NOMO-1 treated with DMSO at 0.1 percent for 48 hours (cell line): ENCODE measurements at regions not wholly inside any gene's neighbourhood (a gene's known extent, or its start where the extent isn't known, plus 50 kb on each side); places are given as distances from the start of the nearest gene placed in this dataset.

Experiments
- DNase-seq: peaks from one replicate; lab custom pipeline; 2025; ENCODE audit not compliant: unreplicated experiment; lab: John Stamatoyannopoulos, UW

DNA sequence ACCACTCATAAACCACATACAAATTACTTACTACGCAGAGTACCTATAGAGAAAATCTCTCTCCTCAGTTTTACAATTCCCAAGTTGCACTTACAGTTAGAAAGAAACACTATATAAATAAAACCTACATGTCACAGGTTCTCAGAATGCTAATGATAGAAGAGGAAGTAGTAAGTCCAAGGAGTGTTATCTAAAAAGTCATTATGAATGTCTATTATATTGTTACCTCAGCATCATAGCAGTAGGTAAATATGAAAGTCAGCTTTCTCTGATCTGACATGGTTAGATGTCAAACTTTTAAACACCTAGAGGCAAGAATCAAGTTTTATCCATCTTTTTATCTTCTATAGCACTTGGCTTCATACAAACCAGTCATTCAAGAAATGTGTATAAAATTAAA, 163.2 kb upstream of the FAM241A start:
- DNase-seq, result no peak

DNA sequence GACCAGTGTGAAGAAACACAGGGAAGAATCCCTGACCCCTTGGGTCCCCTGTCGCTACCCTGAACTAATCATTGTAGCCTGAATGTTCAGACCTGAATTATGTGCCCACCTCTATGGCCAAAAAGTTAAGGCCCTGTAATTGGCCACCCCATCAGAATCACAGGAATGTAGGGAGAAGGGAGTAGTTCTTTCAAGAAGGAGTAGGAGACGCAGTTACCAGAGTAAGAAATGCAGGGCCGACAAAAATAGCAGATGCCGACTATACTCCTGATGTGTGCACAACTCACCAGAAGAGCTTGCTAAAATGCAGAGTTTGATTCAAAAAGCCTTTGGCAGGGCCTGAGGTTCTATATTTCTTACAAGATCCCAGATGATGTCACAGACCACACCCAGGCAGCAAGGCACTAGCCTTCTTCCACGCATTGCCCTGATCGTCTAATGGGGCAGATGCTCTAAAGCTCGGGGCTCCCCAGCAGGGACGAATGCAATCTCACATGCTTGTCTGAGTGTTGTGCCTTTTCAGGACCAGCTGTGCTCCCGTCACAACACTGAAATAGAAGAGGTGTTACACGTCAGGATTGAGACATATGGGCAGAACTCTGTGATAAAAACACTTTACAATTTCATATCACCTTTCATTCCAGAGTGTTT, 161.0 kb upstream of the FAM241A start:
- no peak for DNase-seq

DNA sequence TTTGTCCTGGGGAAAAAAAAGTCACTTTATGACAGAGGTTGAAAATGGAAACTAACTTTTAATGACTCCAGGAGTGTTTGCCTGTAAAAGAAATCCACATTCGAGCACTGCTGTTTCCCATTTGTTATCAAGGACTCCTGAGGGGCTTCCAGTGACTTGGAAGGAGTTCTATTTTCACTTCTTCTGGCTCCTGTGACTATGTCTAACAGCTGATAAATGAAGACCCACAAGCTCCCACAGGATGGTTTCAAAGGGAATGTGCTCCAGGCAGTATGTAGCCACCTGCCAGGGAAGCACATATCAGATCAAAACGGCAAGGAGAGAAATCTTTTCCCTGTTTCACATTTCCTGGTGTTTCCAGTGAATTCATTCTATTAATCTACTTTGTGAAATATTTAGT, 159.8 kb upstream of the FAM241A start:
- no peak for DNase-seq

DNA sequence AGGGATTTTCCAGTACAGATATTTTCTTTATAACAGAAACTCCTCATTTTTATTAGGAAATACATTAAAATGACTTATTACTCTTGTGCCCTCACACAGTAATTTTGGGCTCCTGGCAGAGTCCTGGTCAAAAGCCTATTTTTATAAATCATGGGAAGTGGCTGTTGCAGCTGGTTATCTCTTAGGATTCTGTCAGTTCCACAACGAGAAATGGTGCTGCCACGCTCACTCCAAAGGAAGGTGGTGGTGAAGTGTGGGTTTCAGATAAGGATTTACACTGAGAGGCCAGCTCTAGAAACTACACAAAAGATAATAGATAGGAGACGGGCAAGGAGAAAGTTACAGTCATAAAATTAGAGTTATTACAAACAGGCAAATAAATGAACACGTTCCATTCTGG, 159.2 kb upstream of the FAM241A start:
- DNase-seq, result no peak

DNA sequence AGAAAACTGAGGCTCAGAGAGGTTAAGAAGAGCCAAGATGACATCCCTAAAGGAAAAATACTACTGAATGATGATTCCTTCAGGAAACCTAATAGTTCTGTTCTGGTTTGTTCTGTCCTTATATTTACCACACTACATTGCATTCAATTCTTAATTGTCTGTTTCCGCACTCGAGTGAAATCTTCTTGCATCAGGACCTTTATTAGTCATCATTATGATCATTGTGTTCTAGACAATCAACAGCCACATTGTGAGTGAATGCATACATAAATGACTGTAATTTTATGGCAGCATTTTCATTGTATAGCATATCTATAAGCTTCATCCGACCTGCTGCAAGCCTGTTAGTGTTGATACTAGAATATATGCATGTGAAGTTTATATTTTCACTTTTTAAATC, 156.7 kb upstream of the FAM241A start:
- no peak for DNase-seq

DNA sequence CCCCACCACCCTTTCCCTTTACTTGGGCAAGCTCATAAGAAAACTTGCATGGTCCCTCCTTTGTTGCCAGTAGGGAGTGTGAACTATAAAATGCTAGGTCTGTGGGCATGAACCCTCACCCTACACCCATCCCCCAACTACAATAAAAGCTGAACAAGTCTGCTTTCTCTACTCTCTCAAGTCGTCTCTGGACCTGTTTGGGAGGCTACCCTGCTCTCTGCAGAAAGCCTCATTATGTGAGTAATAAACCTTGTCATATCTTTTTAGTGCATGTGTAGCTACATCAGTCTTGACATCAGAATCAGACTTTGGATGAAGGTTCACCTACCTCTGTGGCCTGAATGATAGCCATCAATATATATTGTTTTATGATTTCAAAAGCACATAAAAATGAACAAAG, 155.4 kb upstream of the FAM241A start:
- no peak for DNase-seq

DNA sequence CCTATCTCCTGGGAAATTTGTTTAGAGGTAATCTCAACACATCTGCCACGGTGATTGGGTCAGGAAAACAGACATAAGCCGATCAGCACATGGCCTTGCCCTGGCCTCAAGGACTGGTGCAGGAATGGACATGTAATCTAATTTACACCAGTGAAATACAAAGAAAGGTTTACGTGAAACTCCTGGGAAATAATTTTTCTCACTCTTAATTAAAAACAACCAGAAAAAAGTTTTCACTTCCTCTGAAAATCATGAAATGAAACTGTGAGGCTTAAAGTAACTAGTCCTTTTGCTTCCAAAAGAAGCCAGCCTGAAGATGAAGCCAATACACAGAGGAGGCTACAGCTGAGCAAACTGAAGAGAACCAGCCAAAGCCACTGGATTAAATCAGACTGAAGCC, 154.1 kb upstream of the FAM241A start:
- peak; percentile 62 for DNase-seq

DNA sequence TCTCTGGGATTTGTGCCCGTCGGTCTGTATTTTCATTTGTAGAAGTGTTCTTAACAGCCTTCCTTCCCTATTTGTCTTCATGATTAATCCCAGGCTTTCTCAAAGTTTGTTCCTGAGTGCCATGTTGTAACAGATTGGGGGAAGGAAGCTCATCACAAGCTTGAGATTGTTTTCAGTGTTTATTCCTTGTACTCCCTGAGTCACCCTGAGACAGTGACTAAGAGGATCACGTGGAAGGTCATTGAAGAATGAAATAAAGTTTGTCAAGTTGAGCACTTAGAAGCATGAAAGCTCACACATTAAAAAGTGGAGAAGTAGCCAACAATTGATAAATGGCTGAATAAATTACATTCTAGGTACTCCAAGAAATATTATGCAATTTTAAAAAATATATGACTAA, 153.5 kb upstream of the FAM241A start:
- peak; percentile 50 for DNase-seq

DNA sequence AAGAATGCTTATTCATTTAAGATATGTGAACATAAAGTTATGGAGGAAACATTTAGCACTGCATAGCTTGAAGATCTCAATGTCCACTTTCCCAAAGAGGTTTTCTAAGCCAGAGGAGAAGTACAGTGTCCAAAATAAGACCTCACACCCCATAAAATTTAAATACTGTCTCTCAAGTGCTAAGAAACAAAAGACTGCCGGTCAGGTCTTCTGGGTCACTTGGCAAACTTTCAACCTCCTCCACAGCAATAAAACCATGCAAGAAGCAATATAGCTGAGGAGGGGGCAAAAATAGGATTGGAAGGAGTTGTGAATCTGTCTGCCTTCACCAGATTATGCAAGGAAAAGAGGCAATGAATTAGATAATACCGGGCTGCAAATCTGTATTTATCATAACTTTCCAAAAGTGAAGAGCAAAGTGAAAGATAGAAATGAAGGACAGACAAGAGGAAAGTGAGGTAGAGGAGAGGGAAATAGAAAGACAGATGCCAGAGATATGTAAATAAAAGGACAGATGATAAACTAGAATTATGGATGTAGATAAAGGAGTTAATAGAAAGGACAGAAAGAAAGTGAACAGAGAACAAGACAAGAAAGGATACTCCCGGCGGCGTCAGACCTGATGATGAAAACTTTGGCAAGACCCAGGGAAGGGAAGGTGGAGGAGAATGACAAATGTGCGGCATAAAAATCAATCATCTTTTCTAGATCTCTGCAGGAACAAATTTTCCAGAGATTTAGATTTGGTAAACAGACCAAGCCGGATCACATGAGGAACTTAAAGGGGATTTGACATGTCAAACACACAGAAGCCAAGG, 152.7 kb upstream of the FAM241A start:
- DNase-seq, result no peak

DNA sequence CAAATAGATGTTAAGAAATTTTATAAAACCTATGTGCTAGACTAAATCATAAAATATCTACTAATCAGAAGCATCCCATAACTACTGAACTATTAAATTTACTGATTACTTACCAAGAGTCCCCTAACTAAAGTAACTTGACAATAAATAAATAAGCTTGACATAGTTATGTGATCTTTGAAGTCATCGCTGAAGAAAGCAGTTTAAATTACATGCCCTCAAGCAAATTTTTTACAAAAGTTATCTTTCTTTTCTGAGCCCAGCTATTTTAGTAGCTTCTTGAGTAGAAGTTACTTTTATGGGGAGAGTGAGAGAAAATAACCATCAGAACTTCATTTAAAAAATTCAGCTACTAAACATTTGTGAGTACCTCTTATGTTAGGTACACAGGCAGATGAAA, 150.9 kb upstream of the FAM241A start:
- no peak for DNase-seq

DNA sequence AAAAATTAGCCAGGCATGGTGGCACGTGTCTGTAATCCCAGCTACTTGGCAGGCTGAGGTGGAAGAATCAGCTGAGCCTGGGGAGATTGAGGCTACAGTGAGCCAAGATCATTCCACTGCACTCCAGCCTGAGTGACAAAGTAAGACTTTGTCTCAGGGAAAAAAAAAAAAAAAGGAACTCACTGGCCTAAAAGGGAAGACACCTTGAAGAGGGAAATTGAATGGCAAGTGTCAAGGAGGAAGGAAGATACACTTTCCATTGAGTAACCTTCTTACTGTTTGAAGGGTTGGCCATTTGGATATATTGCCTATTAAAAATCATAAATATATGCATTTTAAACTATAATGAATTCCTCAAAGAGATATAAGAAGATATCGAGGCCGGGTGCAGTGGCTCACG, 147.5 kb upstream of the FAM241A start:
- peak; percentile 28 for DNase-seq

DNA sequence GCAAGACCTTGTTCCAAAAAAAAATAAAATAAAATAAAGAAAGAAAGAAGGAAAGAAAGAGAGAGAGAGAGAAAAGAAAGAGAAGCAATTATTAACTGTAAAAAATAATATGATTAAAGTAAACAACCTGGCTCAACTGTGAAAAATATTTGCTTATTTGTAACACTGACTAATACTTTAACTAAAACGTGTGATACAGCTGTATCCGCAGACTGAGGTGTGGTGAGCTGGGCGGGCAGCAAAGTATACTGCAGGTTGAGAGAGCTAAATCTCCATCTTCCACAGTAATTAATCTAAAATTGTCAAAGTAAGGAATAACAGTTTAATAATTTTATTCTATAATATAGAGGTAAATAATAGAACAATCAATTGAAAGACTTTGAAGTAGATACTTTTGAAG, 145.5 kb upstream of the FAM241A start:
- DNase-seq, result no peak

DNA sequence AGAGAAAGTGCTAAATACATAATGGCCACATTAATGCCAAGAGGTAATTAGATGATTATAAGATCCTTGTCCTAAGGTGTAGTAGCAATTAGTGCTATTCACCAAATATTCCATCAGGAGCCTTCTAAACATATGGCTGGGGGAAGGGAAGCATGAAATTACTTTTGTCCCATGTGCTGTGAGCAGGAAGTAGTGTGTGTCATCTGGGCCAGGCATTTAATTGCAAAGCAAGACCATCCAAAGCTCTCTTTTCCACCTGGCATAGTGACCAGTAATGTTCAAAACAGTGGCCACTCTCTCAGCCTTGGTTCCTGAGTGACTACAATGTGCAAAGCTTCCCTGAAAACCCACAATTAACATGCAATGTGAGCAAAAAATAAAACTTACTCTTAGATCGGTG, 144.2 kb upstream of the FAM241A start:
- no peak for DNase-seq

DNA sequence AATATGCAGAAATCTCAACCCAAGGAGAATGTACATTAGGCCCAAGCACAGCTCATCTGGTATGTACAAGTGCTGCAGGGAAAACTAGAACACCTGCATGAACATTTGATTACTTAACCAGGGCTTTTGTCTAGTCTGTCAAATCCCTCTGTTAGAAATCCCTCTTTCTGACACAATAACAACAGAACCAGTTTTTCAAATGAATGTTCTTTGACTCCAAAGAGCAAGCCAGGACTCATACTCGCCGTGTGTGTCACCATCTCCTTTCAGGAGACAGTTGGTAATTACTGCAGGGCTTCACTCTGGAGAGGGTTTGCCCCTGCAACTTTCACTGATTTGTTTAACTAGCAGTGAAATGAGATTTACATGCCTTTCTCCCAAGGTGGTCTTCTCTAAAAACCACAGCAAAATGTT, 143.0 kb upstream of the FAM241A start:
- DNase-seq, result no peak

DNA sequence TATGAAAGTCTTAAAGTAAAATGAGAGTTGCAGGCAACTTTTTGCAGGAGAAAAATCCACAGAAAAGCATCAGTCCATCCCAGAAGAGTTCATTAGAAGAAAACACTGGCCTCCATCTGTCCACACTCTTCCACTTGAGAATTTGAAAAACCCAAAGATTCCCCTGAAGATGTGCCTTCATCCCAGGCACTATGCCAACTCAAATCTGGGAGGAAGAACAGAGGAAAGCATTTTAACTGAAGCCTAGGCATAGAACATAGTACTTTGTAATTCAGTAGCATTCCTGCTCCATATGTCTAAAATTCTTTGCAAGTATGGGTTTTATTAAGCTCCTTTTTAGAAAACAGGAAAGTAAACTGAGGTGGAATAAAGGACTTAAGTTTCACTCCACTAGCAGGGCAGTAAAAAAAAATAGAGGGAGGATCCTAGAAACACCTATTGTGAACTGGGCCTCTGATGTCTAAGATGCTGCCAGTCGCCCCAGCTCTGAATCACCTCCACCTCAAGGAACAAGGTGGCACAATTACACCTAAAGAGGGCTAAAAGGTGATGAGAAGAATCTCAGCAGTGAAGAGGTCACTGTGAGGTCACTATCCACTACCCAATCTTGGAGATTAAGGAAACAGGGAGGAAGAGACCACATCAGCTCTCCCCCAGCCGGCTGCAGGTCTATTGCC, 141.9 kb upstream of the FAM241A start:
- DNase-seq, result no peak

DNA sequence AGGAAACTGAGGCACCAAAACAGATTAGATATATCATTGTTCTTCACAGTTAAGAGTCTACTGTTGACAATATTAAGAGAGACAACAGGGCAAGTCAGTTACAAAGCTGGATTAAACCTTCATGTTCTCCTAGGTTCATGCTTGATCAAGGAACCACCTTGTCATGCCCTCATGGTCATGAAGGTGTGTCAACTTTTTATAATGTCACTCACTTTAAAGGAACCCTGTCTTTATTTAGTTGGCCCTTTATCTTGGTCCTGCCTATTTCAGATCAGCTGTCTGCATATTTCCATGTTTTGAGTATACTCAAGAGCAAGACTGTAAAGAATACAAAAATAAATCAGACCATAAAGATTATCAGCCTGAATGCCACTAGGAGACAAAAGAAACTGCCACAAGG, 140.2 kb upstream of the FAM241A start:
- no peak for DNase-seq

DNA sequence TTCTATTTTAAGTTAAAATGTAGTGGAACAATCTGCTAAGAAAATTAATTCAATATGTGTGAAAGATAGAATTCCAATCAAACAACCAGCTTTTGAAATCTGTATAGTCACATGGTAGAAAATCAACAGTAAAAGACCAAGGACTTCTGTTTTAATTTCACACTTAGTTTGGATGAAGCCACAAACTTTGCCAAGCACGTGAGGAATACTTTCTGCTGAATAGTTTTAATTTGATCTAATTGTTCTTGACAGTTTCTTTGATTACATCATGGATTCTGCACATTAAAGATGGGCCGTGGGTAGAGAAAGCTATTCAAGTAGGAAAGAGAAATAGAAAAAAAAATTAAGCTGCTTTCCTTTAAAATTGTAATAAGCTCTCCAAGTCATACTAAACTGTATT, 137.9 kb upstream of the FAM241A start:
- peak; percentile 5 for DNase-seq

DNA sequence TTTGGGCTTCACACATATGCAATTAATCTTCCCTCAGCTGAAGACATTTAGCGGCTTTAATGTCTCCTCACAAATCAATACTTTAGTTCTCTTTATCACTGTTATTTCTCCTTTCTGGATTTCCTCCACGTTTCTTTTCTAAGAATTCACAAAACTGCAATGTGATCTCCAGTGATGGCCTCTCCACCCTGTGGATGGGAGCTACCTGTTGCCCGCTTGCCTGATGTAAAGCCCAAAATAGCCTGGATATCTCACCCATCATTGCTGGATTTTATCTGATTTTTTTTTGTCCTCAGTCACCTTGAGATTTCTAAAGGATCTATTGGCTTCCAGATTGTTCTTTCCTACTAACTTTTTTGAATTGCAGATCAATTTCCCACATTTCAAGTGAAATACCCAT, 129.3 kb upstream of the FAM241A start:
- DNase-seq, result no peak

DNA sequence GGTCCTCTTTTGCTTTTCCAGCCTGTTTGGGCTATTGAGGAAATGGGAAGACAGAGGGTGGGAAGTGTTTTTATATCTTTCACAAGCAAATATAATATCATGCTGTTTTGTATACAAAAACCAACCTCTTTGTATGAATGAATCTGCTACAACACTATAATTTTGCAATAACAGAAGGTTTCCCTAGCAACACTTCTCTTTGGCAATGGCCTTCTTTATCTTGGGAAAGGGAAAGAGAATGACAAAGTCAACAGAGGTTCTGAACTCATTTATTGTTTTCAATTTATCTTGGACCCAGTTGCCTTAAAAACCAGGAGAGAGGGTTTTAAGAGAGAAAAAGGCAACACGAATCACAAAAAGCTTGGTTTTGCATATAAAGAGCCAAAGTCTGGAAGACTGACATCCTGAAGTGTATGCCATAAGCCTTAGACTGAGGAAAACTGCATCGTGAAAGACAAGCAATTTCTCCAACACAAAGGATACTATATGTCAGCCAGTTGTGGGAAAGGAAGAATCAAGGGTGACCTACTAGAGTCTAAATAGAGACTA, 121.8 kb upstream of the FAM241A start:
- no peak for DNase-seq

DNA sequence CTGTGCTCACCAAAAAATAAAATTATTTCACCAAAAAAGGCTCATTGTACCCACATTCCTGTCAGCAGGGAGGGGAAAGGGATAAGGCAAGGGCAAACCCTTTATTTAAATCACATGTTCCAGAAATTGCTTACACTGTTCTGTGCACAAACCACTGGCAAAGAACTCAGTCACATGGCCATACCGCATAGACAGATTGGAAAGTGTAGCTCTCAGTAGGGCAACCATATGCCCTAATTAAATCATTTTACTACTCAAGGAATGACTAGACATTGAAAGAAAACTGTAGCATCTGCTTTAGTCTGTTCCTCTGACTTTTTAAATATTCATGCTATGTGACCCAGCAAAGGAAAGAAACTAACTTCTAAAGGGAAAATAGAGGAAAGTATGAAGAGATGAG, 119.2 kb upstream of the FAM241A start:
- DNase-seq, result no peak

DNA sequence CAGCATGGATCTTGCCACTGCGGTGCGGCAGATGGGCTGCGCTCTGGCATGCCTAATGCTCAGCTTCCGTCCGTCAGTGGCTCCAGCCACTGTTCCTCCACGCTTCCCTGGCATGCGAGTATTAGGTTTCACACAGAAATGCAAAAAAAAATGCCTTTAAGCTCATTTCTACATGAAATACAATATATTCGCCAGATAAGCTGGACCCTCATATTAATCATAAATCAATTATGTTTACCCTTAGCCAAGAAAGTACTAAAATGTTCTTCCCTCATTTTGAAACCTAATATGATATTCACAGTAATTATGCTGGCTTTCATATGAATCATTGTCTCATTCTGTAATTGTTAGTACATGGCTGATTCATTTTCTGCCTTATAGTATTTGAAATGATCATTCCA, 115.5 kb upstream of the FAM241A start:
- no peak for DNase-seq

DNA sequence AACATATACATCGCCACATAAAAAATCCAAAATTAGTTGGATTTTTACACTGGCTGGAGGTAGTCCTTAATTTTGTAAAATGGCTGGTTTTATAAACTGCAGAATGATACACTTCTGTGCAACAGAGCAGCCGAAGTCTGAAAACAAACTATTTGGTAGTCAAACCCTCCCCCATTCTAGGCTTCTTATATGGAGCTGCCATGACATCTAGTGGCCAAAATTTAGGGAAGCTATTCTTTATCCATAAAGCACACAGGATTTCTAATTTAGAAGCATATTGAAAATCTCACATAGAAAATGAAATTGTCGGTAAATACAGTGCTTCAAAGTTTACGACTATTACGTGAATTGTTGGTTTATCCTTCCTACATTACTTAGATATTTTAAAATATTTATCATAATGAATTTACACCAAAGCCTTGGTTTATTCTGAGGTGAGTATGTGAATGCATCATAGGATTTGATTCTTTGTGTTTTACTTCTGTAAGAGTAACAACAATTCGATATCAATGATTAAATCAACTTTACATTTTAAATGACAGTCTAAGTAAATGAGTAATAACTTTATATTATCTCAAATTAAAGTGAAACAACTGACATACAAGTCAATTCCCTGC, 113.4 kb upstream of the FAM241A start:
- peak; percentile 68 for DNase-seq
